Caco-2 (cell line): ENCODE measurements at regions not wholly inside any gene's neighbourhood (a gene's known extent, or its start where the extent isn't known, plus 50 kb on each side); places are given as distances from the start of the nearest gene placed in this dataset.
"Not testable (repeated sequence)": the region's sequence is repeated elsewhere in the genome, so short reads cannot be mapped to it uniquely, and the experiment has no call there.

Experiments used
- BruUV-seq: library from RNA; stranded (reverse); fragments of 400-500 nt; replicated peaks from 2 replicates; lab custom pipeline; 2021; lab: Mats Ljungman, UMichigan
- CTCF ChIA-PET: fragments of 300-600 bp; sonication (Branson Sonifier 250); formaldehyde crosslinking; loops from one replicate; lab custom pipeline; 2022; ENCODE audit warnings: antibody characterized with exemption; lab: Charles Lee
- POLR2A ChIA-PET: fragments of 300-600 bp; sonication (Branson Sonifier 250); formaldehyde crosslinking; loops from one replicate; lab custom pipeline; 2022; ENCODE audit warnings: antibody characterized with exemption; lab: Charles Lee
- DNase-seq, 2 experiments: peaks; one replicate each; pipeline versions ENCODE4 v3.0.0 to v3.0.0-alpha.2; 2020 to 2022
- H3K27me3 ChIP-seq: replicated peaks from 2 replicates; pipeline ENCODE4 v1.6.0; 2011; ENCODE audit warnings: low read length; ENCODE audit not compliant: control insufficient read depth, insufficient read depth
- H3K36me3 ChIP-seq: 2 replicates; pipeline ENCODE4 v1.5.1; 2011; ENCODE audit warnings: low read length; ENCODE audit not compliant: control insufficient read depth, insufficient read depth
- H3K4me1 ChIP-seq: fragments of 250-450 bp; sonication (Bioruptor Pico); 2 replicates; pipeline ENCODE4 v1.5.1; 2020; ENCODE audit warnings: mild to moderate bottlenecking
- H3K4me3 ChIP-seq: 2 replicates; pipeline ENCODE4 v1.5.1; 2011; ENCODE audit warnings: low read depth, mild to moderate bottlenecking, control low read depth, low read length
- H3K9me3 ChIP-seq: fragments of 250-450 bp; sonication (Bioruptor Pico); 2 replicates; pipeline ENCODE4 v1.5.1; 2020; ENCODE audit warnings: mild to moderate bottlenecking, moderate library complexity
- H3K27ac Mint-ChIP-seq: one replicate; pipeline ENCODE4 v1.8.0; 2022; ENCODE audit warnings: mixed read lengths; ENCODE audit not compliant: unreplicated experiment
- H3K27me3 Mint-ChIP-seq: one replicate; pipeline ENCODE4 v1.8.0; 2022; ENCODE audit warnings: mixed read lengths; ENCODE audit not compliant: insufficient read depth, unreplicated experiment
- H3K36me3 Mint-ChIP-seq: one replicate; pipeline ENCODE4 v1.8.0; 2022; ENCODE audit warnings: mild to moderate bottlenecking, mixed read lengths; ENCODE audit not compliant: insufficient read depth, unreplicated experiment
- H3K4me1 Mint-ChIP-seq: one replicate; pipeline ENCODE4 v1.8.0; 2022; ENCODE audit warnings: low read depth, mixed read lengths; ENCODE audit not compliant: unreplicated experiment
- H3K4me3 Mint-ChIP-seq: one replicate; pipeline ENCODE4 v1.8.0; 2022; ENCODE audit warnings: mild to moderate bottlenecking, moderate library complexity, mixed read lengths; ENCODE audit not compliant: unreplicated experiment
- H3K9me3 Mint-ChIP-seq: one replicate; pipeline ENCODE4 v1.8.0; 2022; ENCODE audit warnings: mixed read lengths; ENCODE audit not compliant: unreplicated experiment
- CTCF ChIP-seq, 2 experiments: fragments of 200-600 bp in 1 of 2; IDR thresholded peaks; 1 replicate in 1 of 2; 2 replicates in 1 of 2; pipeline versions ENCODE4 v1.5.1 to v1.8.0; 2011 to 2022; ENCODE audit warnings: antibody characterized with exemption in 1 of 2, control low read depth in 1 of 2, inconsistent platforms in 1 of 2, low read depth in 1 of 2, low read length in 1 of 2, mild to moderate bottlenecking in 1 of 2, moderate library complexity in 1 of 2; ENCODE audit not compliant: insufficient read depth in 1 of 2, severe bottlenecking in 1 of 2, unreplicated experiment in 1 of 2
- intact Hi-C: fragments of 100-400 bp; cut with micrococcal nuclease; formaldehyde crosslinking; loops from one replicate; pipeline ENCODE4 v1.10.0; 2022; ENCODE audit not compliant: unreplicated experiment

- Mint-ChIP-seq H3K4me1 (no peaks in the 10 kb centered on the region), H3K4me3 (no peak overlapping the region), H3K36me3 (no peaks in the 10 kb centered on the region), H3K27me3 (peaks cover 15% of the 10 kb centered on the region), H3K9me3 (no peaks in the 10 kb centered on the region), H3K27ac (no peak overlapping the region)
- H3K36me3 ChIP-seq = no peaks in the 10 kb centered on the region
- ChIA-PET POLR2A (no interaction called here), CTCF (no interaction called here)
- intact Hi-C loops = no loop called here
- no peak for DNase-seq
- no TSS peak for BruUV-seq
- H3K9me3 ChIP-seq = no peaks in the 10 kb centered on the region
- TF ChIP-seq CTCF (IDR thresholded peaks at IDR 0.05; ENCODE audit: insufficient read depth in 1 of 2, low read depth in 1 of 2, low read length in 1 of 2, severe bottlenecking in 1 of 2, unreplicated experiment in 1 of 2) = no peak
- H3K27me3 ChIP-seq = no peaks in the 10 kb centered on the region; the same call in 1 of the 2 replicates
- H3K4me1 ChIP-seq = no peaks in the 10 kb centered on the region
- no peak overlapping the region for H3K4me3 ChIP-seq
Observed at GRCh38 chr1:243959998-243960397, 91.1 kb upstream of the ZBTB18 start.

- Histone ChIP-seq H3K9me3 (no peaks in the 10 kb centered on the region), H3K27me3 (no peaks in the 10 kb centered on the region; the same call in 1 of the 2 replicates), H3K4me1 (no peaks in the 10 kb centered on the region), H3K4me3 (no peak overlapping the region), H3K36me3 (no peaks in the 10 kb centered on the region)
- ChIA-PET POLR2A (no interaction called here), CTCF (no interaction called here)
- no peak for DNase-seq
- no TSS peak for BruUV-seq
- H3K27ac Mint-ChIP-seq = no peak overlapping the region
- H3K4me3 Mint-ChIP-seq = no peak overlapping the region
- no peak for TF ChIP-seq CTCF (IDR thresholded peaks at IDR 0.05; ENCODE audit: insufficient read depth in 1 of 2, low read depth in 1 of 2, low read length in 1 of 2, severe bottlenecking in 1 of 2, unreplicated experiment in 1 of 2)
- no peaks in the 10 kb centered on the region for H3K9me3 Mint-ChIP-seq
- intact Hi-C loops = no loop called here
- H3K4me1 Mint-ChIP-seq = no peaks in the 10 kb centered on the region
- no peaks in the 10 kb centered on the region for H3K36me3 Mint-ChIP-seq
- H3K27me3 Mint-ChIP-seq = peaks cover 15% of the 10 kb centered on the region
Observed at GRCh38 chr1:243957141-243957540, 93.9 kb upstream of the ZBTB18 start.

- intact Hi-C loops = no loop called here
- BruUV-seq = no TSS peak
- Mint-ChIP-seq H3K9me3 (no peaks in the 10 kb centered on the region), H3K4me3 (no peak overlapping the region), H3K27ac (no peak overlapping the region), H3K4me1 (no peaks in the 10 kb centered on the region), H3K36me3 (no peaks in the 10 kb centered on the region), H3K27me3 (peaks cover 15% of the 10 kb centered on the region)
- ChIA-PET POLR2A (no interaction called here), CTCF (no interaction called here)
- Histone ChIP-seq H3K36me3 (no peaks in the 10 kb centered on the region), H3K9me3 (no peaks in the 10 kb centered on the region), H3K4me3 (no peak overlapping the region), H3K4me1 (no peaks in the 10 kb centered on the region), H3K27me3 (no peaks in the 10 kb centered on the region)
- no peak for TF ChIP-seq CTCF (IDR thresholded peaks at IDR 0.05; ENCODE audit: insufficient read depth in 1 of 2, low read depth in 1 of 2, low read length in 1 of 2, severe bottlenecking in 1 of 2, unreplicated experiment in 1 of 2)
- no peak for DNase-seq
Observed at GRCh38 chr1:243956450-243956849, 94.6 kb upstream of the ZBTB18 start.

- DNase-seq, H3K27me3 Mint-ChIP-seq, H3K9me3 ChIP-seq, H3K4me1 Mint-ChIP-seq, H3K4me1 ChIP-seq, BruUV-seq, H3K36me3 ChIP-seq, H3K36me3 Mint-ChIP-seq, H3K4me3 ChIP-seq, POLR2A ChIA-PET, intact Hi-C loops, H3K27me3 ChIP-seq, H3K27ac Mint-ChIP-seq, CTCF ChIA-PET, H3K9me3 Mint-ChIP-seq, H3K4me3 Mint-ChIP-seq: not testable (repeated sequence)
Observed at GRCh38 chr1:243951207-243951606, 99.9 kb upstream of the ZBTB18 start.
